Large intestine (tissue), 3 donors: ENCODE measurements at regions not wholly inside any gene's neighbourhood (a gene's known extent, or its start where the extent isn't known, plus 50 kb on each side); places are given as distances from the start of the nearest gene placed in this dataset.

Experiments used
- DNase-seq, 2 donors: peaks; one replicate each; pipeline versions ENCODE4 v3.0.0 to v3.0.0-alpha.2; 2013
- H3K27ac ChIP-seq: one replicate; pipeline ENCODE4 v1.5.1; 2013; ENCODE audit warnings: low read length
- H3K27me3 ChIP-seq: 2 replicates; pipeline ENCODE4 v1.6.1; 2013; ENCODE audit warnings: low read length; ENCODE audit not compliant: control insufficient read depth, insufficient read depth
- H3K36me3 ChIP-seq: 2 replicates; pipeline ENCODE4 v1.6.1; 2013; ENCODE audit warnings: low read length; ENCODE audit not compliant: control insufficient read depth, insufficient read depth
- H3K4me1 ChIP-seq: one replicate; pipeline ENCODE4 v1.6.1; 2013; ENCODE audit warnings: low read length; ENCODE audit not compliant: control insufficient read depth, insufficient read depth
- H3K4me3 ChIP-seq: one replicate; pipeline ENCODE4 v1.5.1; 2013; ENCODE audit warnings: low read length
- H3K9me3 ChIP-seq: one replicate; pipeline ENCODE4 v1.6.1; 2013; ENCODE audit warnings: mild to moderate bottlenecking, low read depth, low read length, moderate library complexity; ENCODE audit not compliant: control insufficient read depth
- WGBS: methylation state at CpG from one replicate; pipeline ENCODE4 v1.1.5; 2013; ENCODE audit warnings: low lambda C conversion rate; ENCODE audit not compliant: insufficient coverage; 5-methylcytosine and 5-hydroxymethylcytosine counted together

GRCh38 chr6:121499666-121500065 is 64.2 kb downstream of the GJA1 start:
- no peaks in the 10 kb centered on the region for H3K27me3 ChIP-seq
- no peak overlapping the region for H3K4me3 ChIP-seq
- H3K9me3 ChIP-seq = no peaks in the 10 kb centered on the region
- WGBS = 100% methylated on average over 1 of the region's 2 CpGs
- H3K4me1 ChIP-seq = no peaks in the 10 kb centered on the region
- DNase-seq = no peak
- H3K36me3 ChIP-seq = no peaks in the 10 kb centered on the region
- no peak overlapping the region for H3K27ac ChIP-seq

- H3K27me3 ChIP-seq = no peaks in the 10 kb centered on the region
- H3K36me3 ChIP-seq = no peaks in the 10 kb centered on the region
- no peaks in the 10 kb centered on the region for H3K9me3 ChIP-seq
- whole genome bisulfite sequencing = no CpG with 5 or more reads among the region's 2 CpGs
- H3K4me3 ChIP-seq = no peak overlapping the region
- no peak for DNase-seq
- no peak overlapping the region for H3K27ac ChIP-seq
- H3K4me1 ChIP-seq = peaks cover 6% of the 10 kb centered on the region
These were observed 68.1 kb downstream of the GJA1 start for GRCh38 chr6:121503589-121503991.

- H3K27me3 ChIP-seq = no peaks in the 10 kb centered on the region
- DNase-seq = no peak
- H3K9me3 ChIP-seq = no peaks in the 10 kb centered on the region
- no CpG with 5 or more reads among the region's 1 CpG for WGBS
- H3K4me1 ChIP-seq = peaks cover 6% of the 10 kb centered on the region
- H3K36me3 ChIP-seq = no peaks in the 10 kb centered on the region
- H3K27ac ChIP-seq = no peak overlapping the region
- no peak overlapping the region for H3K4me3 ChIP-seq
These were observed 68.8 kb downstream of the GJA1 start for GRCh38 chr6:121504227-121504626.

- H3K4me1 ChIP-seq = peaks cover 6% of the 10 kb centered on the region
- WGBS = no CpG with 5 or more reads among the region's 2 CpGs
These were observed 69.8 kb downstream of the GJA1 start for GRCh38 chr6:121505284-121505683.

GRCh38 chr6:121506761-121507754 is 71.6 kb downstream of the GJA1 start:
- Histone ChIP-seq H3K36me3 (no peaks in the 10 kb centered on the region), H3K27ac (peak overlapping the region; percentile 2), H3K9me3 (no peaks in the 10 kb centered on the region), H3K4me1 (peaks cover 6% of the 10 kb centered on the region), H3K27me3 (no peaks in the 10 kb centered on the region), H3K4me3 (no peak overlapping the region)
- peak; percentile 33 to 50 for DNase-seq
- 33% methylated on average over 1 of the region's 7 CpGs for WGBS

More at GRCh38 chr6:121505284-121505683, 69.8 kb downstream of the GJA1 start:
- Histone ChIP-seq H3K36me3 (no peaks in the 10 kb centered on the region), H3K4me3 (no peak overlapping the region), H3K9me3 (no peaks in the 10 kb centered on the region), H3K27ac (no peak overlapping the region), H3K27me3 (no peaks in the 10 kb centered on the region)
- no peak for DNase-seq

GRCh38 chr6:121510568-121511177 is 75.2 kb downstream of the GJA1 start:
- Histone ChIP-seq H3K36me3 (no peaks in the 10 kb centered on the region), H3K9me3 (no peaks in the 10 kb centered on the region), H3K27ac (no peak overlapping the region), H3K27me3 (no peaks in the 10 kb centered on the region), H3K4me3 (no peak overlapping the region), H3K4me1 (peaks cover 6% of the 10 kb centered on the region)
- DNase-seq = no peak
- WGBS = 50% methylated on average over 3 of the region's 8 CpGs

GRCh38 chr6:121515630-121516265 is 80.3 kb downstream of the GJA1 start:
- WGBS = no CpG with 5 or more reads among the region's 1 CpG

GRCh38 chr6:121516331-121516730 is 80.9 kb downstream of the GJA1 start:
- no peaks in the 10 kb centered on the region for H3K27me3 ChIP-seq
- H3K4me3 ChIP-seq = no peak overlapping the region
- DNase-seq = no peak
- H3K27ac ChIP-seq = no peak overlapping the region
- no peaks in the 10 kb centered on the region for H3K9me3 ChIP-seq
- no peaks in the 10 kb centered on the region for H3K4me1 ChIP-seq
- H3K36me3 ChIP-seq = no peaks in the 10 kb centered on the region
- WGBS = 90% methylated on average over 2 of the region's 6 CpGs

More at GRCh38 chr6:121515630-121516265, 80.3 kb downstream of the GJA1 start:
- no peak for DNase-seq
- H3K4me1 ChIP-seq = no peaks in the 10 kb centered on the region
- no peak overlapping the region for H3K27ac ChIP-seq
- H3K36me3 ChIP-seq = no peaks in the 10 kb centered on the region
- H3K9me3 ChIP-seq = no peaks in the 10 kb centered on the region
- no peaks in the 10 kb centered on the region for H3K27me3 ChIP-seq
- no peak overlapping the region for H3K4me3 ChIP-seq

- Histone ChIP-seq H3K4me1 (no peaks in the 10 kb centered on the region), H3K9me3 (no peaks in the 10 kb centered on the region), H3K27ac (no peak overlapping the region), H3K27me3 (no peaks in the 10 kb centered on the region), H3K4me3 (no peak overlapping the region), H3K36me3 (no peaks in the 10 kb centered on the region)
- WGBS = 62% methylated on average over 3 of the region's 7 CpGs
- DNase-seq = peak in 1 of 2 donors; percentile 15
These were observed 85.1 kb downstream of the GJA1 start for GRCh38 chr6:121520337-121521163.

- no CpG with 5 or more reads among the region's 2 CpGs for WGBS
- Histone ChIP-seq H3K27ac (no peak overlapping the region), H3K36me3 (no peaks in the 10 kb centered on the region), H3K27me3 (no peaks in the 10 kb centered on the region), H3K4me1 (no peaks in the 10 kb centered on the region), H3K4me3 (no peak overlapping the region), H3K9me3 (no peaks in the 10 kb centered on the region)
- no peak for DNase-seq
These were observed 85.7 kb downstream of the GJA1 start for GRCh38 chr6:121521164-121521555.
